ENCODE measurements at regions not wholly inside any gene's neighbourhood (a gene's known extent, or its start where the extent isn't known, plus 50 kb on each side); places are given as distances from the start of the nearest gene placed in this dataset.

DNA sequence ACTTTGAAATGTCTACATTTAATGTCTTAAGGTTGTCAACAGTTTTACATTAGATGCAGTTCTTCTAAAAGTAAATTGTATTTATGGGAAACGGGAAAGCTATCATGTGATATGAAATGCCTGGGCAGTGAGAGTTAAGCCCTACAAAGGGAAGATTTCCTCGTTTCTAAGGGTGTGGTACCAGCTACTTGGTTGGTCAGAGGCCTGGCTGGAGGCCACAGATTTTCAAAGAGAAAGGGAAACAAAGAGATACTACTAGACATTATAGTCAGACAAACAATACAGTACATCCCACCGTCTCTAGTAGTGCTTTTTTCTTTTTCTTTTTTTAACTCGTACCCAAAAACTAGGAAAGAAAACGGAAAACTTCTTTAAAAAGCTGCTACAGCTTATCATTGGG lies 467.8 kb downstream of the PCDH7 start:
- TF ChIP-seq, protein P1, sequence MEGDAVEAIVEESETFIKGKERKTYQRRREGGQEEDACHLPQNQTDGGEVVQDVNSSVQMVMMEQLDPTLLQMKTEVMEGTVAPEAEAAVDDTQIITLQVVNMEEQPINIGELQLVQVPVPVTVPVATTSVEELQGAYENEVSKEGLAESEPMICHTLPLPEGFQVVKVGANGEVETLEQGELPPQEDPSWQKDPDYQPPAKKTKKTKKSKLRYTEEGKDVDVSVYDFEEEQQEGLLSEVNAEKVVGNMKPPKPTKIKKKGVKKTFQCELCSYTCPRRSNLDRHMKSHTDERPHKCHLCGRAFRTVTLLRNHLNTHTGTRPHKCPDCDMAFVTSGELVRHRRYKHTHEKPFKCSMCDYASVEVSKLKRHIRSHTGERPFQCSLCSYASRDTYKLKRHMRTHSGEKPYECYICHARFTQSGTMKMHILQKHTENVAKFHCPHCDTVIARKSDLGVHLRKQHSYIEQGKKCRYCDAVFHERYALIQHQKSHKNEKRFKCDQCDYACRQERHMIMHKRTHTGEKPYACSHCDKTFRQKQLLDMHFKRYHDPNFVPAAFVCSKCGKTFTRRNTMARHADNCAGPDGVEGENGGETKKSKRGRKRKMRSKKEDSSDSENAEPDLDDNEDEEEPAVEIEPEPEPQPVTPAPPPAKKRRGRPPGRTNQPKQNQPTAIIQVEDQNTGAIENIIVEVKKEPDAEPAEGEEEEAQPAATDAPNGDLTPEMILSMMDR (IDR thresholded peaks at IDR 0.05 in 2 of 3, conservative IDR thresholded peaks at IDR 0.05 in 1 of 3; ENCODE audit: borderline replicate concordance in 1 of 3, insufficient read depth in 1 of 3, low read depth in 2 of 3, low read length in 2 of 3) = no peak
- TF ChIP-seq, protein P2, sequence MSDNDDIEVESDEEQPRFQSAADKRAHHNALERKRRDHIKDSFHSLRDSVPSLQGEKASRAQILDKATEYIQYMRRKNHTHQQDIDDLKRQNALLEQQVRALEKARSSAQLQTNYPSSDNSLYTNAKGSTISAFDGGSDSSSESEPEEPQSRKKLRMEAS (IDR thresholded peaks at IDR 0.05) = no peak
- TF ChIP-seq RAD21 (IDR thresholded peaks at IDR 0.05; ENCODE audit: low read depth) (no peak), EZH2 (IDR thresholded peaks at IDR 0.05) (no peak), POLR2A (IDR thresholded peaks at IDR 0.05; ENCODE audit: borderline replicate concordance, extremely low read depth, insufficient read depth, insufficient read length) (no peak), EGR1 (IDR thresholded peaks at IDR 0.05; ENCODE audit: low read depth) (no peak), ELF1 (IDR thresholded peaks at IDR 0.05; ENCODE audit: borderline replicate concordance, low read depth) (no peak)
- TF ChIP-seq, protein P3, sequence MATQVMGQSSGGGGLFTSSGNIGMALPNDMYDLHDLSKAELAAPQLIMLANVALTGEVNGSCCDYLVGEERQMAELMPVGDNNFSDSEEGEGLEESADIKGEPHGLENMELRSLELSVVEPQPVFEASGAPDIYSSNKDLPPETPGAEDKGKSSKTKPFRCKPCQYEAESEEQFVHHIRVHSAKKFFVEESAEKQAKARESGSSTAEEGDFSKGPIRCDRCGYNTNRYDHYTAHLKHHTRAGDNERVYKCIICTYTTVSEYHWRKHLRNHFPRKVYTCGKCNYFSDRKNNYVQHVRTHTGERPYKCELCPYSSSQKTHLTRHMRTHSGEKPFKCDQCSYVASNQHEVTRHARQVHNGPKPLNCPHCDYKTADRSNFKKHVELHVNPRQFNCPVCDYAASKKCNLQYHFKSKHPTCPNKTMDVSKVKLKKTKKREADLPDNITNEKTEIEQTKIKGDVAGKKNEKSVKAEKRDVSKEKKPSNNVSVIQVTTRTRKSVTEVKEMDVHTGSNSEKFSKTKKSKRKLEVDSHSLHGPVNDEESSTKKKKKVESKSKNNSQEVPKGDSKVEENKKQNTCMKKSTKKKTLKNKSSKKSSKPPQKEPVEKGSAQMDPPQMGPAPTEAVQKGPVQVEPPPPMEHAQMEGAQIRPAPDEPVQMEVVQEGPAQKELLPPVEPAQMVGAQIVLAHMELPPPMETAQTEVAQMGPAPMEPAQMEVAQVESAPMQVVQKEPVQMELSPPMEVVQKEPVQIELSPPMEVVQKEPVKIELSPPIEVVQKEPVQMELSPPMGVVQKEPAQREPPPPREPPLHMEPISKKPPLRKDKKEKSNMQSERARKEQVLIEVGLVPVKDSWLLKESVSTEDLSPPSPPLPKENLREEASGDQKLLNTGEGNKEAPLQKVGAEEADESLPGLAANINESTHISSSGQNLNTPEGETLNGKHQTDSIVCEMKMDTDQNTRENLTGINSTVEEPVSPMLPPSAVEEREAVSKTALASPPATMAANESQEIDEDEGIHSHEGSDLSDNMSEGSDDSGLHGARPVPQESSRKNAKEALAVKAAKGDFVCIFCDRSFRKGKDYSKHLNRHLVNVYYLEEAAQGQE (IDR thresholded peaks at IDR 0.05; ENCODE audit: low read depth) = no peak

Data from HCT116 (cell line).